ENCODE measurements at regions not wholly inside any gene's neighbourhood (a gene's known extent, or its start where the extent isn't known, plus 50 kb on each side); places are given as distances from the start of the nearest gene placed in this dataset.
A peak's percentile ranks its signal among the peaks of the same experiment; 100 is the strongest.

DNA sequence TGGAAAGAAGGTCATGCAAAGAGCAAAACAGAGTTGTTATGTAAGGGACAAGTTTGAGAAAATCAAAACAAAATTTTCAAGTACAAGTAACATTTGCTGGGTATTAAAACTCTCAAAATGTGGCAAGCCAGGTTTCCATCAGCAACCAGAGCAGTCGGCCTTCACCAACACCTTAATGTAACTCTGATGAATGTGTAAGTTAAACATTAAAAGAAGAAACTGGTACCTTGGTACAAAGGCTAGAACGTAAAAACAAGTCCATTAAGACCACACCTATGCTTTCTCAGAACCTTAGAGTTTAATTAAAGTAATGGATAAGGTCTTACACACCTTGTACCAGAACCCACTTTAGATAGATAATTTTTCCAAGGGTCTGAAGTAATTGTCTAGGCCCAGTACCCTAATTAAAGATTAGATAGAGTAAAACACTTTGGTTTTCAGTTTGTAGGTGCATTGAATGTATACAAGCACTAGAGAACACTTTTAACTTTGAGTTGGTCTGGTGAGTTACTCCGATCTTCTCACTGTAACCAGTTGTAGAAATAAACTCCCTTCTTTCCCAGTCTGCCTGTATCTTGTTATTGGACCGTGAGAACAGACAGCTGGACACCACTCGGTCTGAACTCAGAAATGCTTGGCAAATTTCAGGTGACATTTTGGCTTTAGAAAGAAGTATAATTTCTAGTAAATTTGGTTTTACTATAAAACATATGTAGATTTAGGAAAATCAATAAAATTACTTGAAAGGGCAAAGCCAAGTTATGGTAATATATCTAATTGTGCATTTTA lies 319.4 kb downstream of the HTR1B start:
- Histone ChIP-seq H3K27ac (no peak overlapping the region), H3K4me1 (replicated peaks in 1 of 2) (no peaks in the 10 kb centered on the region), H3K4me3 (no peak overlapping the region)
- WGBS, 10 experiments, result 47 to 100% (median 88%) methylated on average over 2 to 5 of the region's 5 CpGs; no CpG with 5 or more reads in 1 of the 10 experiments
- in situ Hi-C loops (cut with MboI; ENCODE audit: low pct_unique_long_range_greater_than_20kb in 2 of 9, low sequenced_read_pairs in 9 of 9, unreplicated experiment in 9 of 9), result no loop called here
- ATAC-seq (replicated peaks in 6 of 8), result no peak

DNA sequence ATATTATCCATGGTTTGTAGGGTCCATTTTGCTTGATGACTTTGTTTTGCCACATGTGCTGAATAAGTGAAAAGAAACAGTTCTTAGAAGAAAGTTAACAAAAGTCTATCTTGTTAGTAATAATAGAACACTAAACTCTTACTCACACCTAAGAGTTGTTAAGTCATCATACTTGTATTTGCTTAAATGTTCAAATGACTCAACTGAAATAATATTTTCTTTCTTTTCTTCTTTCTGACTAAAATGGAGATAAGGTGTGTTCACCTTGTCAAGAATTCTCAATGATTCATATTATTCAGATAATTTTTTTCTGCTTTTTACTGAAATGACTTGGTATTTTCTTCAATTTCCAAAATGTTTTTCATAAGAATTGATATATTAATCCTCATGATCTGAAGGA lies 327.2 kb downstream of the HTR1B start:
- no peak for ATAC-seq (replicated peaks in 6 of 8)
- no peak overlapping the region for H3K27ac ChIP-seq
- H3K4me3 ChIP-seq, result no peak overlapping the region
- no peaks in the 10 kb centered on the region for H3K4me1 ChIP-seq (replicated peaks in 1 of 2)
- in situ Hi-C loops (cut with MboI; ENCODE audit: low pct_unique_long_range_greater_than_20kb in 2 of 9, low sequenced_read_pairs in 9 of 9, unreplicated experiment in 9 of 9), result no loop called here

DNA sequence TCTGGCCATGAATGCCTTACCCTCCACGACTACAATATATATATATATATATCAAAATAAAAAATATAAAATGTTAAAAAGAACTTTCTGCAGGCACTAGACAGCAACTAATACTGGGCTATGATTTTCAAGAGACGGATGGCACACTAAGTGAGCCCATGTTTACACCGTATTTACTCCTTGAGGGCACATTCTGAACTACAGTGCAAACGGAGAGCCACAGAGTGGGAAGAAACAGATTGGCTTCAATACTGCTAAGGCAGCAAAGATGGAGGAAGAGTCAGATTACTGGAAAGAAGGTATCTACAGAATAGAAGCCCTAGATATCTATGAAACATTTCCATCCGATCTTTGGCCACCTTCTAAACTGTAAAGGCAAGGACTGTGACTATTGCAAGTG lies 330.3 kb downstream of the HTR1B start:
- in situ Hi-C loops (cut with MboI; ENCODE audit: low pct_unique_long_range_greater_than_20kb in 2 of 9, low sequenced_read_pairs in 9 of 9, unreplicated experiment in 9 of 9), result no loop called here
- ATAC-seq (replicated peaks in 6 of 8), result no peak
- no peak overlapping the region for H3K4me3 ChIP-seq
- no peaks in the 10 kb centered on the region for H3K4me1 ChIP-seq (replicated peaks in 1 of 2)
- WGBS, 10 experiments, result 57 to 100% (median 82%) methylated on average over 1 to 5 of the region's 5 CpGs
- H3K27ac ChIP-seq, result no peak overlapping the region

DNA sequence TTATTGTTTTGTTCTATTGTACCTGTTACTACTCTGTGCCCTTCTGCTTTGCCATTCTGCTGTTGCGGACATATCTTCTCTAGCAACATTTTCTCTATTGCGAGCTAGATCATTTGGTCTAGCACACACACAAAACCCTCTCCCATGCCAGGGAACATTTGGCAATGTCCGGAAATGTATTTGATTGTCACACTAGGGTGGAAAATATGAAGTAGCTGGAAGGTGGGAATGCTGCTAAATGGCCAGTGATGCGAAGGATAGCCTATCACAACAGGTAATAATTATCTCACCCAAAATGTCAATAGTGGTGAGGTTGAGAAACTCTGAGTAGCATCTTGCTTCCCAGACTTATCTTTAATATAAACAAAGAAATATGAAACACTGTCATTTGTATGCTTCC lies 331.9 kb downstream of the HTR1B start:
- Histone ChIP-seq H3K27ac (no peak overlapping the region), H3K4me3 (no peak overlapping the region), H3K4me1 (replicated peaks in 1 of 2) (no peaks in the 10 kb centered on the region)
- 60 to 100% (median 98%) methylated on average over 1 to 4 of the region's 4 CpGs for WGBS, 10 experiments
- no peak for ATAC-seq (replicated peaks in 6 of 8)
- in situ Hi-C loops (cut with MboI; ENCODE audit: low pct_unique_long_range_greater_than_20kb in 2 of 9, low sequenced_read_pairs in 9 of 9, unreplicated experiment in 9 of 9), result no loop called here

DNA sequence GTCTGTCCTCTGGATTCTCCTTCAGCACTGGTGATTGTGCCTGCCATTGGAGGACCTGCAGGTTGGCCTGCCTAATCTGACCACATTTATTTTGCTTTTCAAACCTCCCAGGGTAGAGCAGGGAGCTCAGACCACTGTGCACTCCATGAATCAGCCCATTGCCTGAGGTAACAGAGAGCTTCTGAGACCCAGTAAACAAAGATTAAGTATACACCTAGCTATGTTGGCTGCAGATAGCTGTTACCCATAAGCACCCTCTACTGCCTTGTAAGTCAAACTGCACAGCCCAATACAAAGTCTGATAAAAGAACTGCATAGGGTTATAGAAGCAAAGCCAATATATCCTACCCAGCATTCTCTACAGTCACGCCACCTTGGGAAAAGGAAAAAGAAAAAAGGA lies 338.7 kb downstream of the HTR1B start:
- Histone ChIP-seq H3K27ac (no peak overlapping the region), H3K4me1 (replicated peaks in 1 of 2) (no peaks in the 10 kb centered on the region), H3K4me3 (no peak overlapping the region)
- in situ Hi-C loops (cut with MboI; ENCODE audit: low pct_unique_long_range_greater_than_20kb in 2 of 9, low sequenced_read_pairs in 9 of 9, unreplicated experiment in 9 of 9), result no loop called here
- 50 to 100% (median 100%) methylated on average over 1 of the region's 1 CpG; no CpG with 5 or more reads in 3 of the 10 experiments for WGBS, 10 experiments
- peak in 3 of 8 experiments; percentile 50 to 59 (median 55) for ATAC-seq (replicated peaks in 6 of 8)

DNA sequence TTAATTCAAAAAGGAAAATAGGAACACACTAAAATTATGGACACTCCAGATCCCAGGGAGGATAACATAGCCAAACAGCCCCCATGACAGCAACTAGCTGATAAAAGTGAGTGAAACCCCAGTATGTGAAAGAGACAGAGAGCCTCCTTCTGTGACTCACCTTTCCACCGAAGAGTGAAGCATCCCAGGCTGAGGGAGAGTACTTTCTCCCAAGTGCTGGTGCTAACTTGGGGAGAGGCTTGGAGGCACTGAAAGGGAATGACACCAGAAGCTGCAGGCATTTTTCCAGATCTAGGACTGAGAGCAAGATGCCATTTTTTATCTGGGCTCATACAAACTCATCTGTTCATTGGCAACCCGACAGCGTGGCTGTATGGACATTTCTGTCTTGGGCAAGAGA lies 339.8 kb downstream of the HTR1B start:
- H3K4me1 ChIP-seq (replicated peaks in 1 of 2), result no peaks in the 10 kb centered on the region
- no peak overlapping the region for H3K4me3 ChIP-seq
- peak in 2 of 8 experiments; percentile 21 to 26 for ATAC-seq (replicated peaks in 6 of 8)
- no peak overlapping the region for H3K27ac ChIP-seq
- in situ Hi-C loops (cut with MboI; ENCODE audit: low pct_unique_long_range_greater_than_20kb in 2 of 9, low sequenced_read_pairs in 9 of 9, unreplicated experiment in 9 of 9), result no loop called here
- WGBS, 10 experiments, result 43 to 100% (median 90%) methylated on average over 1 to 3 of the region's 3 CpGs; no CpG with 5 or more reads in 3 of the 10 experiments

DNA sequence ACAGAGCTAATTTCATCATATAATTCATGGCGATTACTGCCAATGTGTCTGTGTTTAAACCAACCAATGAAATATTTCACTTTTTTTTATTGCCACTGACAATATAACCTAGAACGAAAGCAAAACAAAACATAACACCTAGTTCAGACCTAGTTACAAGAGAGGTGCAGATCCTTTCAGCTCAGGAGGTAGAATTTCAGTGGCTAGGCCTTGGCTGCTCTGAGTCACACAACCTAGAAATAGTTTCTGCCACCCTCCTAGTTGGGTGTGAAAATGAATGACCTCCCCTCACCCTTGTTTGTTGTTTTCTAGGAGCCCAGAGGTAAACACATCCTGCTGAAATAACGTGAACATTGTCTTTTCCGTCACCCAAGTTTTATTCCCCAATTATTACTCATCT lies 356.3 kb downstream of the HTR1B start:
- Histone ChIP-seq H3K4me3 (no peak overlapping the region), H3K27ac (no peak overlapping the region), H3K4me1 (replicated peaks in 1 of 2) (no peaks in the 10 kb centered on the region)
- in situ Hi-C loops (cut with MboI; ENCODE audit: low pct_unique_long_range_greater_than_20kb in 2 of 9, low sequenced_read_pairs in 9 of 9, unreplicated experiment in 9 of 9), result no loop called here
- peak in 5 of 8 experiments; percentile 17 to 47 (median 33) for ATAC-seq (replicated peaks in 6 of 8)
- 36 to 100% (median 93%) methylated on average over 1 to 4 of the region's 4 CpGs for WGBS, 10 experiments

DNA sequence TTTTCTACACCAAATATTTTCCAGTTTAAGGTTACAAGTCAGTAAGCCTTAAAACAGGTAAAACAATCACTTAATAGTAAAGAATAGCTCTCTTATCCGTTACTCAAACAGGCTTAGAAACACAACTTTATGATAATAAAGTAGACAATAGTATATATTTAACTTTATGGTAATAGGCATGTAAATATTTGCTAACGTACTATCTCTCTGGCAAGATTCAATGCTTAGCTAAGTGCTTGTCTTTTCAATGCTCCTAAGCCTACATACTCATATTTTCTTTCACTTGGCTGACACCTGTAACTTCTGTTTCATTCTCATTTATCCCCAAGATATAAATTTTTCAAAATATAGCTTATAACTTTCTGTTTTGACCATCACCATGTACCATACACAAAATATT lies 358.2 kb downstream of the HTR1B start:
- H3K4me1 ChIP-seq (replicated peaks in 1 of 2), result no peaks in the 10 kb centered on the region
- 0 to 93% (median 61%) methylated on average over 1 to 2 of the region's 2 CpGs for WGBS, 10 experiments
- ATAC-seq (replicated peaks in 6 of 8), result no peak
- no peak overlapping the region for H3K27ac ChIP-seq
- in situ Hi-C loops (cut with MboI; ENCODE audit: low pct_unique_long_range_greater_than_20kb in 2 of 9, low sequenced_read_pairs in 9 of 9, unreplicated experiment in 9 of 9), result no loop called here
- no peak overlapping the region for H3K4me3 ChIP-seq

DNA sequence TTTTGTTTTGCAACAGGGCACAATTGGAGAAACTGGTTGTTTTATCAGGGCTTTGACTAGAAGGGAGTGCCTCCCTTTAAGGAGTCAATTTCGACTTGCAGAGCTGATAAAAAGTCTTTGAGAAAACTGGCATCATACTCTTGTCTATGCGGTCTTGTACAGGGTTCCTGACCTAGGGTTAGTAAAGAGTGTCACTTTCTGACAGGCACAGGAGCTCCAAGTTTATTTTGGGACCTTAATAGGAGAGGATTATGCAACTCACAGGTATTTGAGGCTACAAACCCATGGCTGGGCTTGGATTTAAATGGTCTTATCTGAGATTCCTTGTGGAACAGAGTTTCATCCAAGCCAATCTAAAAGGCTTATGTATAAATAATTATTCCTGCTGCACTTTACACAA lies 365.4 kb downstream of the HTR1B start:
- in situ Hi-C loops (cut with MboI; ENCODE audit: low pct_unique_long_range_greater_than_20kb in 2 of 9, low sequenced_read_pairs in 9 of 9, unreplicated experiment in 9 of 9), result no loop called here
- Histone ChIP-seq H3K4me1 (replicated peaks in 1 of 2) (no peaks in the 10 kb centered on the region), H3K4me3 (no peak overlapping the region), H3K27ac (no peak overlapping the region)
- WGBS, 10 experiments, result 31 to 100% (median 75%) methylated on average over 1 to 2 of the region's 2 CpGs; no CpG with 5 or more reads in 3 of the 10 experiments
- no peak for ATAC-seq (replicated peaks in 6 of 8)

DNA sequence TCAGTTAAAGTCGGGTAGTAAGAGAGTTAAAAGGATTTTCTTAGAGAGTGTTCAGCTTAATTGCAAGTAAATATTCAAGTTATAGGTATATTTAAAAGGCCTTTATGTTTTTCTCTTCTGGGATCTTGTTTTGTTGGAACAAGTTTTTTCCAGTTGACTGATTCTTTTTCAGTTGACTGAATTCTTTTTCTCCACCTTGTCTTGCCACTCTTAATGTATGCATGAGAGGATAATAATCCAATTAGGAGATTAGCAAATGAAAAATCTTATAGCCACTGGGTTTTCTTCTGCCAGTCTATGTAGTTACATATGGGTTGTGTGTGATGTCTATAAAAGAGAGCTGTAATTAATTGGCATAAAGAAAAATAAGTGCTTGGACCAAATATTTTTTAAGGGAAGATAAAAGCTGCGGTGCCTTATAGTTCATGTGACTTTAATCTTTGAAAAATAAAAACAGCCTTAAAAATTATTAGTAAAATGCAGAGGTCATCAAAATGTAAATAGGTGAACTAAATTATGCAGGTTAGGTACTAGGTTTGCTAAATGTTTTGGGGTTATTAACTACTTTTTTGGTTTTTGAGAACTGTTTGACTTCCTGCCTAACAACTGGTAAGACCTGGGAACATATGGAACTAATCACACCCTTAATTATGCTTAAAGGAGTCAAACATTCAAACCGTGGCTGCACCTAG lies 367.2 kb downstream of the HTR1B start:
- in situ Hi-C loops (cut with MboI; ENCODE audit: low pct_unique_long_range_greater_than_20kb in 2 of 9, low sequenced_read_pairs in 9 of 9, unreplicated experiment in 9 of 9), result no loop called here
- Histone ChIP-seq H3K27ac (no peak overlapping the region), H3K4me1 (replicated peaks in 1 of 2) (no peaks in the 10 kb centered on the region), H3K4me3 (no peak overlapping the region)
- no peak for ATAC-seq (replicated peaks in 6 of 8)
- WGBS, 10 experiments, result 10 to 69% (median 42%) methylated on average over 1 to 3 of the region's 3 CpGs; no CpG with 5 or more reads in 2 of the 10 experiments

DNA sequence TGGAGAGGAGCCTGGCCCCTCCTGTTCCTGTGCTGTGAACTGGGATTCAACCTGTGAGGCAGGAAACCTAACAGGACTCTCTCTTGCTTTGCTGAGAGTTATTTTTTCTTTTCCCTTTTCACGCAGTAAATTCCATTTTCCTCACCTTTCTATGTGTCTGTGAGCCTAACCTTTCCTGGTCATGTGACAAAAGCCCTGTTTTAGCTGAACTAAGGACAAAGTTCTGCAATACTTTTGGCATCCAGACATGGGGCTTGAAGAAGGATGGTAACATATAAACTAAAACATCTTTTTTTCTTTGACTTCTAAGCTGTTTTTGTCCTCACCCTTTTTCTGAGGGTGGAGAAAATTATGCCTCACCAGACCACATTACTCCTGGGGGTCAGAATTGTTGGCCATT lies 368.5 kb downstream of the HTR1B start:
- no peak overlapping the region for H3K4me3 ChIP-seq
- no peak overlapping the region for H3K27ac ChIP-seq
- in situ Hi-C loops (cut with MboI; ENCODE audit: low pct_unique_long_range_greater_than_20kb in 2 of 9, low sequenced_read_pairs in 9 of 9, unreplicated experiment in 9 of 9), result no loop called here
- H3K4me1 ChIP-seq (replicated peaks in 1 of 2), result no peaks in the 10 kb centered on the region
- no peak for ATAC-seq (replicated peaks in 6 of 8)
- 43 to 100% (median 88%) methylated on average over 1 of the region's 1 CpG; no CpG with 5 or more reads in 5 of the 10 experiments for WGBS, 10 experiments

DNA sequence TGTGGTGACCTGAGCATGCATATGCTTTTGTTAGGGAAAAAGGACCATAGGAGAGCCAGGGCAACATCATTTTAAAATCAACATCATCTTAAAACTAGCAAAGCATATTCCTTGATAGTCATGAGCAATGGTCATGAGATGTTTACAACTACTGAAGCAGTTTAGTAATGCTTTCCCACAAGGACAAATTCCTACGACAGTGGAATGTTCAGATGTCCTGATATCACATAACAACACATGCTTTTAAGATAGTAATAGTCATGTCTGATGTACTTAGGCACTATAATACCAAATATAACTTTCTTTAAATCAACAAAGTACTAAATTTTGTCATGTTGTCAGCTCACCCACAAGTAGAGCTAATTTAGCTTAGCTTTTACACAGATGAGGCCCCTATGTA lies 370.3 kb downstream of the HTR1B start:
- ATAC-seq (replicated peaks in 6 of 8), result peak in 2 of 8 experiments; percentile 48 to 74
- in situ Hi-C loops (cut with MboI; ENCODE audit: low pct_unique_long_range_greater_than_20kb in 2 of 9, low sequenced_read_pairs in 9 of 9, unreplicated experiment in 9 of 9), result no loop called here
- H3K27ac ChIP-seq, result no peak overlapping the region
- no peak overlapping the region for H3K4me3 ChIP-seq
- 40 to 100% (median 80%) methylated on average over 1 of the region's 1 CpG; no CpG with 5 or more reads in 4 of the 10 experiments for WGBS, 10 experiments
- H3K4me1 ChIP-seq (replicated peaks in 1 of 2), result no peaks in the 10 kb centered on the region

DNA sequence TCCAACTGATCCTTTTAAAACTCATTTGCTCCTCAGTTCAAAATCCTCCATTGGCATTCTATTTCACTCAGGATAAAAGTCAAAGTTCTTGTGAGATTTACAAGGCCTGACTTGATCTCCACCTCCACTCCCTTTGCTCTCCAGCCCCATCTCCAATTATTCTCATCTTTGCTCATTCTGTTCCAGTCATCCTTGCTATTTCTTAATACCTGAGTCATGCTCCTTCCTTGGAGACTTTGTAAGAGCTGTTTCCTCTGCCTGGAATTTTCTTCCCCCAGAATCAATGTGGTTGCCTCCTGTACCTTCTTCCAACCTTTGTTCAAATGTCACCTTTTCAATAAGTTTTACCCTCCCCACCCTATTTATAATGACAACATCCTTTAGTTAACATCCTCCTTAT lies 373.5 kb downstream of the HTR1B start:
- H3K4me3 ChIP-seq, result no peak overlapping the region
- in situ Hi-C loops (cut with MboI; ENCODE audit: low pct_unique_long_range_greater_than_20kb in 2 of 9, low sequenced_read_pairs in 9 of 9, unreplicated experiment in 9 of 9), result no loop called here
- no peaks in the 10 kb centered on the region for H3K4me1 ChIP-seq (replicated peaks in 1 of 2)
- H3K27ac ChIP-seq, result no peak overlapping the region
- peak in 1 of 8 experiments; percentile 19 for ATAC-seq (replicated peaks in 6 of 8)
